ENCODE measurements at regions not wholly inside any gene's neighbourhood (a gene's known extent, or its start where the extent isn't known, plus 50 kb on each side); places are given as distances from the start of the nearest gene placed in this dataset.
"Not testable (repeated sequence)": the region's sequence is repeated elsewhere in the genome, so short reads cannot be mapped to it uniquely, and the experiment has no call there.

DNA sequence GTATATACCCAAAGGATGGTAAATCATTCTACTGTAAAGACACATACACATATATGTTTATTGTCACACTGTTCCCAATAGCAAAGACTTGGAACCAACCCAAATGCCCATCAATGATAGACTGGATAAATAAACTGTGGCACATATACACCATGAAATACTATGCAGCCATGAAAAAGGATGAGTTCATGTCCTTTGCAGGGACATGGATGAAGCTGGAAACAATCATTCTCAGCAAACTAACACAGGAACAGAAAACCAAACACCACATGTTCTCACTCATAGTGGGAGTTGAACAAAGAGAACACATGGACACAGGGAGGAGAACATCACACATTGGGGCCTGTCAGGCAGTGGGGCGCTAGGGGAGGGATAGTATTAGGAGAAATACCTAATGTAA lies 167.1 kb upstream of the MMADHC start:
- not testable (repeated sequence) for DNase-seq (ENCODE audit: low read depth, low spot score)

DNA sequence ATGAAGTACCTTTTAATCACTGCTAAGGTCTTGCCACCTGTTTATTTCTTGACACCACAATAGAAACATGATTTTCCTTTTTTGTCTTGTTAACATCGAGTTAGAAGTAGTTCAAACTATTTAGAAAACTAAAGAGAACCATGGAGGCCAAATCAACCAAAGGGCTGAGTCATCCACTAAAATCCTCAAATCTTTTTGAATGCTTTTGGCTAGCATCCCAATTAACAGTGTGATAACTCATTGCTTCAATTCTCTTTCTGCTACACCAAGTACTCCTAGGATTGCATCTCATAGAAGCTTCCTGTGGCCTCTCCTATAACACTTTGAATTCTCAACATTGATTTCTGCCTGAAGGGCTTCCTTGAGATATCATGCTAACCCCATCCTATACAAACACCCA lies 159.9 kb upstream of the MMADHC start:
- no peak for DNase-seq (ENCODE audit: low read depth, low spot score)

DNA sequence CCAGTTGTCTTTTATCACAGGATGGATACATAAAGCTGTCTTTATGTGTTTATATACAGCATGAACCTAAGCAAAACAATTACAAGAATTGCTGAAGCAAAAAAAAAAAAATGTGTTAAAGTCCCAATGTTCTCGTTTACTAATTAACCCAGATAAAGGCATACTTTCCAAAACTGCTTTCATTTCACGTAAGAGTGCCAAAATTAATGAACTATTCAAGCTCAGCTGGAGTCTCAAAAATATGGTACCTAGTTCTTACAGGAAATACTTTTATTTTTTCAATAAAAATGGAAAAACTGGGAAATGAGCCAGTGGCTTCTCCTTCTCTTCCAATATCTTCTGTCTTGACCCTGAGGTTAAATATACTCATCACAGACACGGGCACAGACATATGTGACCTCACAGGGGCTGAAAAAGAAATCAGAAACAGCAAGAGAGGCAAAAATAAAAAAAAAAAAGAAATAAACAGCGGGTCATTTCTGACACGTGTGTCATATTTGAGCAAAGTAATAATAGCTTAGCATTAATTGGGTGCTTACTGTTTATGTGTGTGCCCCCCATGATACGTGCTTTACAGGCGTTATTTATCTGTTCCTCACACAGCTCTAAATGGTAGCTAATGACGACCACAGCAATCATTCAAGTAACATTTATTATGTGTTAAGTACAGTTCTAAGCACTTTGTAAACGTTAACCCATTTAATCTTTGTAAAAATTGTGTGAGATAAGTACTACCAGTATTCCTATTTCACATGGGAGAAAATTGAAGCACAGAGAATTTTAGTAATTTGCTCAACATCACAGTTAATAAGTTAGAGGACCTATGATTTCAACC lies 158.0 kb upstream of the MMADHC start:
- DNase-seq (ENCODE audit: low read depth, low spot score), result no peak

DNA sequence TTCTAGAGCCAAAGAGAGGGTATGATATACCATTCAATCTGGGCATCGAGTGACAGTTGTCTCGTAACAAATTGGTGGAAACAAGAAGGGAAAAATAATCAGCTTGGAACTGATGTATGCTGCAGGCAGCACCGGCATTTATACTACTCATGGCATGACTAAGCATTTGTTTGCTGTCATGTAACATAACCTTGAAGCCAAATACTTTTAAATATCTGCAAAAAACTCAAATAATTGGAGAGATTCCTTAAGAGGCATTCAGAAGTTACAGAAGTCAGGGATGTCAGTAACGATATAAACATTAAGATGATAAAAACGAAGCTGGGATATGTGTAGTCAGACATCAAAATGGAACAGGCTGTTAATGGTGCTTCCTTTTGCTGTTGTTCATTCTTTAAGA lies 157.3 kb upstream of the MMADHC start:
- no peak for DNase-seq (ENCODE audit: low read depth, low spot score)

DNA sequence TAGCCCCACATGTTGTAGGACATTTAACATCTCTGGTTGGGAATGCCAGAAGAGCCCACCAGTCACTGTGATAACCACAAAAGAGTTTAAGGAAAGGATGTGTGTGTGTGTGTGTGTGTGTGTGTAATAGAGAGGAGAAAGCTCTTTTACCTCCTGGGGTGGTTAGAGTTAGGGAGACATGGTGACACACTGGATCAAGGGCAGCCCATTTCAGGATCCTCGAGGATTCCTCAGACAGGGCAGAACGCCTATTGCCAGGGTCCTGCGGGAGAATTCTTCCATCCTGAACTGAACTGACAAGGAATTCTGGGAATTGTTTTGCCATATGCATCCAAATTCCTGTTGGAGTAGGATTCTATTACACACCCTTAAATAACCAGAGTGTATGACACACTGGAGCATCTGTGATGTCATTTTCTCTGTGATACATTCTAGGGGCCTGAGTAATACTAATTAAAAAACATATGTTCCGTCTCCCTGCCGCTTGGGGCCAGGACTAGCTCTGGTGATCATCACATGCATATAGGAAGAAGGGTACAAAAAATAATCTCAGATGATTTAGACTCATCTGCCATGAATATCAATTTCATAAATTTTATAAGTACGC lies 156.4 kb upstream of the MMADHC start:
- DNase-seq (ENCODE audit: low read depth, low spot score), result no peak

DNA sequence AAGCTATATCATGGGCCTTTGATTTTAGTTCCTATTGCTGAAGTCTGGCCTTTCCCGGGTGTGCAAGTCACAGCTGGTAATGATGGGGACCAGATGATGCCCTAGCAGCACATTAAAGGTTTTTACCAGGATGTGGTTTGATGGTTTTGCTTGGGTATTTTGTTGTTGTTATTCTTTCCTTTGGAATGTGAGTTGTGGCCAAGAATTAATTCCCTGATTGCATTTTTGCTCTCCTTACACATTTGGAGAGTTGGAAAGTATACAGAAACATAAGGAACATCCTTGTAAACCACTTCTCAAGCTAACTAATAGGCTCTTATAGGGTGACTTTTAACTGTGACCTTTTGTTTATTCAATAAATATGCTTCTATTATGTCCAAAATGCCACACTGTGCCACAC lies 154.1 kb upstream of the MMADHC start:
- no peak for DNase-seq (ENCODE audit: low read depth, low spot score)

DNA sequence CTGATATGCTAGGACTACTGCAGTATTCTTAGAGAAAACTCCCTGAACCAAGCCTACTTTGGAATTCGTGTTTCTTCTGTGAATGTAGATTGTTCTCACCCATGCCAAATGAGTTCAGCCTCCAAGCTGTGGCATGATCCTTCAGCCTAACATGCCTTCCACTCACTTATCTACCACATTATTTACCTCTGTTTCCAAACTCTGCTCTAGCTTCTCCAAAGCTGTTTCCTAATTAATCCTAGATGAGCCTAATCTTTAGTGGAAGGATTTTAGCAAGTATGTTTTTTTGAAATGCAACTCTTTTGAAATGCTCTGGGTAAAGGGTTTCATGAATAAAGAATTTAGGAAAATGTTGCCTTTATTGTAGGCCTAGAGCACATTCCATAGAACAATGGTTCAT lies 152.9 kb upstream of the MMADHC start:
- no peak for DNase-seq (ENCODE audit: low read depth, low spot score)

DNA sequence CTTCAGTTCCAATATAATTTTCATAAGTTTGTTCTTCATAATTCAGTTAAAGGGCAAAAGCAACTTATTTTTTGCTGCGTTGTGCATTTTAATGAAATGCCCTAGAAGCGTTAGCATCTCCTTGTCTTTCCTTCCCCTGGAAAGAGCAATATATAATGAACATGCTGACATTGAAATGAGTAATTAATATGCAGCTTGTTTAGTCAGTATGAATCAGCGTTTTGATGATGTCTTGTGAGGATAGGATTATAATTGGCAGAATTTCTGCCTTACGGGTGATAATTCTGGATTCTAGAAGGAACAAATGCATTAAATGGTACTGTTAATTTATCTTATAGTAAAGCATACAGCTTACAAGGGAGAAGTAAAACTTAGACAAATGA lies 152.3 kb upstream of the MMADHC start:
- DNase-seq (ENCODE audit: low read depth, low spot score), result no peak

DNA sequence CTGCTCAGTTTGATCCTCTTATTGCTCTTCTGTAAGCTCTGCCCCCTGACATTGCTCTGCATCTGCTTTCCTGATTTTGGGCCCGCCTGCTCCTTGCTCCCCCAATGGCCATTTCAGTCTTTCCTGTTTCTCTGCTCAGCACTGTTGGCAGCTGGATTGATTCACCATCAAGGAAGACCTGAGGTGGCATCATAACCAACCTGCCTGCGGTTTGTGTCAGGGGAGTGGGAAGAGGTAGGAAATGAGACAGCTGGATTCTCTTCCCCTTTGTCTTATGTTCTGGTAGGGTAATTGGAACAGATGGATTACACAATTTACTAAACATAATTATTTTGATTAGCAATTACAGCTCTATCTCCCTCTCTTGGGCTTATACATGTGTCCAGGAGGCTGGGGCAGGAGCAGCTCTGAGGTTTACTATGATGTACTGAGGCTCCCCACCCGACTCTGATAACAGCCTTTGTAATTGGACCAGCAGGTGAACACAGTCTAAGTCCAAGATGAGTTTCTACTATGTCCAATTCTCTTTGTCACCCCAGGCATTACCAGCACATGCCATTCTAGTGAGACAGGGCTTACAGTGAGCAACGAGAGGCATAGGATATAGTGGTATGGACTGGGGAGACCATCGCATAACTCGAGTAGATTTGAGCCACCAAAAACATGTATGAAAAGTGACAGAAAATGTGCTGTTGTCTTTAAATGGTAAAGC lies 151.8 kb upstream of the MMADHC start:
- no peak for DNase-seq (ENCODE audit: low read depth, low spot score)

DNA sequence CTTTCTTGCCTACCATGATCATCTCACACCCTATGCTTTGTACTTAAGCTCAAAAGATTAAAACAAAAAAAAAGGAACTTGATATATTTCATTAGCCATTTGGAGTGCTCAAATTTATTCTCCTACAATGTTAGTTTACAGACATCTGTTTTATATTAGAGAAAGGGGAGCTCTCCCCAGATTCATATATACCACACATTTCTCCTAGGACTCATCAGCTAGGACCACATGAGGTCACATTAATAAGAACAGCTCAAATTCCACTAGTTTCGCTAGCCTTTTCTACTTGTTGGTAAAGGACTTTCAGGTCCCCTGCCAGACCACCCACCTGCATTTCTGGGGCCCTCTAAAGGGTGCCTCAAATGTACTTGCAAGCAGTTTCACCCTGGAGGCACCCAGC lies 151.2 kb upstream of the MMADHC start:
- no peak for DNase-seq (ENCODE audit: low read depth, low spot score)

DNA sequence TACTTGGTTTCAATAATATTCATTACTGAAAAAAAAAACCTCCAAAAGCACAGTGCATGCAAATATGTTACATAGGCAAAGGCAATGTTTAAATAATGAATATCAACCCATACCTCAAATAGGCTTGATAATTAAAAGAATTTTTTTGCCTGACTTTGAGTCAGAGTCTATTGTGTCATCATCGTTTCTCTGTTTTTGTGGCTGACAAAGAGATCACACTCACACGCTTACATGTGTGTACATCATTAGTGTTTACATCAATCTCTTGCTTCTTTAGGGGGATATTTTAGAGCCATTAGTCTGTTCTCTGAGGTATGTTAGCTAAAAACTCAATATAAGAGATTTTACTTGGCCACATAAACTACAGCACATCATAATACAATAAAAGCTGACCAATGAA lies 150.3 kb upstream of the MMADHC start:
- DNase-seq (ENCODE audit: low read depth, low spot score), result no peak

DNA sequence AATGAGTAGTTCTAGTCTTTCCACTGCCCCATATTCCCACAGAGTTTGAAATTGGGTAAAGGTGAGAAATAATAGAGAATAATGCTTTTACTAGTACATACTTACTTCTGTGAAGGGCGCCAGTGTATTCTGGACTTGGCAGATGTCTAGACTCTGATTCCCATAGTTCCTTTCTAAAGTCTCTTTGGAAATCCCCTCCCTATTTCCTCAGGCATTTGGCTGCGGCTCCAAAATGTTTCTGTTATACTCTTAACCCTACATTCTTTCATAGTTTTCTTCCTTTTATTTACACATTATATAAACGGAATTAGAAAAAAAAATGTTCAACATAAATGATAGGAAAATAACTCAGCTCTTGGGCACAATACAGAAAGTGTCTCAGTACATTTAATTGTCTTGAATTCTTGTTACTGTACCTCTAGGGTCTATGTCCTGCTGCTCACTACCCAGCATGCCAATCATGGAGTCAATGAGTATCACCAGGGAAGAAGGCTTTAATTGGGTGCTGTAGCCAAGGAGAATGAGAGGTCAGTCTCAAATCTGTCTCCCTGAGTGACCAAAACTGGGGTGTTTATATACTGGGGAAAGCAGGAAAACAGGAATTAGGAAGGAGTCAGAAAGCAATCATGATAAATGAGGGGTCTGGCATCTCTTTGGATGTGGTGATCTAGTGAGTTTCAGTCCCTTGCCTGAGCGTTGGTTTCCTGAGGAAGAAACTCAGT lies 147.8 kb upstream of the MMADHC start:
- DNase-seq (ENCODE audit: low read depth, low spot score), result no peak

DNA sequence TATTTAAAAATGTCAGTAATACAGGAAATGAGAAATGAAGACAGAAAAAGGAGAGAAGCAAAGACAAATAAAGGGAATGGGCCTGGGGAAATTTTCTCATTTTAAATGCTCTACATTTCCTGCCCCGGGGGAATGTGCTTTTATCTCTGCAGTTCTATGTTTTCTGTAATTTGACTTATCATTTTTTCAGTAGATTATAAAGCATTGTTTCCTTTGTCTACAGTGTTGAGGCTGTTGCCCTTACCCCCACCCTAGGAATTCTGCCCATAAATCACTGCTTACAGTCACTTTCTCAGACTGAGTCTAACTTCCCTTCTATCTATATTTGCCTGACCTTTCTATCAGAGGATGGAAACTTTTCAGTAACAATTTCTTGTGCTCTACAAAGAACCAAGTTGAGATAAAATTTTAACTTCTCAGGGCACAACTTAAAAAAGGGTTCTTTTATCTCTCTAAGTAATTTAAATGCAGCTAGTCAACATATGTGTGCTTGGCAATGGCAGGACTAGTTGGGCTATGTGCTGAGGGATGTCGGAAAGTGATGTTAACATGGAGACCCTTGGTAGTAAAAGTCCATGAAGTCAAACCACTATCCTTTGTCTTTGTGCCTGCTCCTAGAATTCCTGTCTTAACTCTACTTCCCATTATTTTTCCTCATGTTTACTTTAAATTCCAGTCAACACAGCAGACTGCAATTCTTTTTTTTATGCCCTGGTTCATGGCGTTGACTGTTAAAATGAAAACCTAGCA lies 146.5 kb upstream of the MMADHC start:
- no peak for DNase-seq (ENCODE audit: low read depth, low spot score)

DNA sequence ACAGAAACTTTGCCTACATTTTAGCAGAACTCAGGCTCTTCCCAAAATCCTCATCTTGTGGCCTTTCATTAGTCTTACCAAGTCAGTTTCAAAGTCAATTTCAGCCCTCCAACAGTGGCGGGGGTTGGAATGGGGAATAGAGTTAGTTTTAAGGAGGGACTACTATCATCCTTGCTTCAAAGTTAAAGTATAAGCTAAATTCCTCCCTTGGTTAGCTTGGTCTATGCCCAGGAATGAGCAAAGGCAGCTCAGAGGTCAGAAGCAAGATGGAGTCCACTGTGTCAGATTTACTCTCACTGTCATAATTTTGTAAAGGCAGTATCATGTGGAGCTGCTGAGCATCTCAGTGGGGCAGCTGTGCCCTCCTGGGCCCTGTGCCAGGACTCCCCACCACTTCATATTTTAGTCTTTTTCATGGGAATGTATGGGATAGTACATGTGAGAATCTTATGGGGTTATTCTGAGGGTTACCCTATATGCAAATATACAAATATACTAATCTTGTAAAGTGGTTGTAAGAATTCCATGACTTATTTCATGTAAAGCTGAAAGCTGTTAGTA lies 145.2 kb upstream of the MMADHC start:
- no peak for DNase-seq (ENCODE audit: low read depth, low spot score)

DNA sequence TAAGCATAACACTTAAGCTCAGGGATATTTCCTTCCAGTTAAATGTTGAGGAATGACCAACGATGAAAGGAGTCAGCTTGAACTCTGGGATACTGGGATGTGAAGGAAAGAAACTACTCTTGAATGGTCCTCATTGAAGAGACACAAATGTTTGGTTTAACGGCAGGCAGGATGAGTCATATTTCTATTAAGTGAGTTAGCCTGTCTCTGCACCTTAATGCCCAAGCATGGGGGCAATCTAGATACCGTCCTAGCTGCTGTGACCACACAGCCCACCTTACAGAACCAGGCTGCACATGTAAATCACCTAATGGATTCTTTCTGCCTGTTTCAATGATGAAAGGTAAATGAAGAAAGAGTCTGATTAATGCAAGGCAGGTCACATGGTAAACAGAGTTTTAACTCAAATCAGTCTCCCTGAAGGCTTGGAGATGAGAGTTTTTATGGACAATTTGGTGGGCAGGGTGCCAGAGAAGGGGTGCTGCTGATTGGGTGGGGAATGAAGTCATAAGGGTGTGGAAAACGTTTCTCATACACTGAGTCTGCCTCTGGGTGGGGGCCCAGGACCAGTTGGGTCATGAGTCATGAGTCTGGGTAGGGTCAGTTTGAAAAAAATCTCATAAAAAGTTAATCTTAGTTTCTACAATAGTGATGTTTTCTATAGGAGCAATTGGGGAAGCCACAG lies 144.6 kb upstream of the MMADHC start:
- no peak for DNase-seq (ENCODE audit: low read depth, low spot score)

DNA sequence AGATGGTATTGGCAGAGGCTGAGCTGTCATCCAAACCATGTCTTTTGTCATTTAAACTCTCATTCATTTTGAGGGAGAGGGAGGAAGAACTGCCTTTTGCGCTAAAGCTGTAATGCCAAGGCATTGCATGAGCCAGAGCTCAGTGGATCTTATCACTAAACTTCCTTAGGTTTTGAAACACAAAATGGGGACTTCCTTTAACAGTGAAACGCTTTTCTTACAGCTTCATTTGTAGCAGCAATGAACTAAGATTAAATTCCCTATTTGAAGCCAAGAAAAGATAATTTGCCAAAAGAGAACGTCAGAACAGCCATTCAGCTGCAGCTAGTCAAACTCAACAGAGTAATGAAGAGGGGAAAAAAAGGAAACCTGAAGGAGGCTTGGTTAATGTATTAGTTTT lies 143.5 kb upstream of the MMADHC start:
- no peak for DNase-seq (ENCODE audit: low read depth, low spot score)

DNA sequence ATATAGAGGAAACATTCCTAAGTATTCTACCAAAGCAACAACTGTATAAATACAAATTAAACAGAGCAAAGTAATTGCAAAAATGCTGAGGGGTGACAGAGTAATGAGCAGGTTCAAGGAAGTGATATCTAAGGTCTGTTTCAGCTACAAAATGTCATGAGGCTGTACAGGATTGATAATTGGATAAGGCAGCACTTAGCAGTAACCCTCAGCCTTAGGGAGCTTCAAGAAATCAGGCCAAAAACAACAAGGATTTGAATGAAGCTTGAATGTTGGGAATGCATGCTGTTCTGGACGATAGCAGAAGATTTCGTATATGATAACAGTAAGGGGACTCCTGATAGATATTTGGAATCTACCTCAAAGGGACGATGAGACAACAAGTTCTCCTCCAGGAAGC lies 142.0 kb upstream of the MMADHC start:
- no peak for DNase-seq (ENCODE audit: low read depth, low spot score)

DNA sequence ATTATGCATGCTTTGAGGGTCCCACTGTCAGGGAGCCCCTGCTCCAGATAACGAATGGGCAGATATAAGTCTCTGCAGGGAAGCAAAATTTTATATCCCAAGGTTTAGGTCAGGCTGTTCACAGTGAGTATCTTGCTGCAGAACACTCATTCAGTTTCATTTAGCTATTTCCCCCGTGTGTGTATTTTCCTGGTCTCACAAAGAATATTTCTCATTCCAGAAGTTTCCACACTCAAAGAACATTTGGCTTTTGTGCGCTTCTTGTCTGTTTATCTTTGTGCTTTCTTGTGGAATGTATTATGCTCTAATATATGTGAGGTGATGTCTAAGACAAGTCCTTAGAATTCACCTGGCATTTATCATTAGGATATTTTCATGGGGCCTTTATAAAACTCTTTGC lies 140.4 kb upstream of the MMADHC start:
- no peak for DNase-seq (ENCODE audit: low read depth, low spot score)

DNA sequence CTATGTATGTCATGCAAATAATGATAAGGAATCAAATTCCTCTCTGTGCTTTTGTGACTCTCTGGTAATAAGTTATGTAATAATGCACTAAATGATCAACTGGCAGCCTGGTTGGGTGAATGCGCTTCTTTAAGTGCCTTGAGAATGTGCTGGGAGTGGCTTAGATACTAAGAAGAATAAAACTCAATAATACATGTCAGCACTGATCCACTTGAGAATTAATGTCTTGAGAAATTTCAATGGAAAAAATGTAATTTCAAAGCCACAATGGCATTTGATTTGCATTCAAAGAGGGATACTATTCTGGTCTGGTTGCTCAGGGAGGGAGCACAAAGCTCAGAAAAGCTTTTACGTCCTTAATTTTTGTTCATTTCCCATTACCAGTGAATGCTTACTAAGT lies 137.7 kb upstream of the MMADHC start:
- DNase-seq (ENCODE audit: low read depth, low spot score), result no peak

DNA sequence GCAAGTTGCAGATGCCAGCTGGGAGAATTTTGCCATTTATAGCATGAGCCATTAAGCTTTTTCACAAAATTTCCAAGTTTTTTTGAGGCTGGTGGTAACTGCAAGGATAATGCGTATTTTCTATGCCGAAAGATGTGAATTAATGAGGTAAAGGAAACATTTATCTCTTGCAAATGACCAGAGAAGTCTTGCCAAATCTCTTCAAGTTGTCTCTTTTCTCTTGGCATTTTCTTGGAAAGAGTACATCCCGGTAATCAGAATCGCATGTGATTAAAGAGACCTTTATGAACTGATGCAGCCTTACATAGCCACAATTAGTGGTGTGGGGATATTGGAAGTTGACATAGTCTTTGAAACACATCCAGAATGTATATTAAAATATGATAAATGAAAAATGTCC lies 136.5 kb upstream of the MMADHC start:
- no peak for DNase-seq (ENCODE audit: low read depth, low spot score)

DNA sequence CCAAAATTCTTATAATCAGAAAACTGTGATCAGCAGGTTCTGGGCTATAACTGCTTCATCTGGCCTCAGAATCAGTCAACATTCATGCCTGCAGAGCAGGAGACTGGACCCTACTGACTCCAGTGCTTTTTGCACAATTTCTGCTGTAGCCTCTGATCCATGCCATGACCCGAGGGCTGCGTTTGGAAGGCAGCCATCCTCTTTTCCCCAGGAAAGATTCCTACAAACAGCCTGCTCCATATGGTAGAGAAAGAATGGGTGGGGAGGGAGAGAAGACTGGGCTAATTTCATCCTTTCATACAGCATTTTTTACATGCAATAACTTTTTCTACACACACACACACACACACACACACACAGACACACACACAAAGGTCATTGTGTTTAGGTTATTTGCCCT lies 133.0 kb upstream of the MMADHC start:
- DNase-seq (ENCODE audit: low read depth, low spot score), result no peak

Data from iPS DF 19.7 (cell line).